Neural cell (in vitro differentiated cells): ENCODE measurements at regions not wholly inside any gene's neighbourhood (a gene's known extent, or its start where the extent isn't known, plus 50 kb on each side); places are given as distances from the start of the nearest gene placed in this dataset.

Experiments used
- H2AFZ ChIP-seq: fragments of 200-600, 300-800 bp; sonication (generic), shearing (Covaris generic); 2 replicates; pipeline ENCODE4 v1.6.0; 2014; ENCODE audit warnings: low read depth, mild to moderate bottlenecking, antibody characterized with exemption, low read length, moderate library complexity
- H3F3A ChIP-seq: fragments of 200-600 bp; shearing (Covaris generic); 2 replicates; pipeline ENCODE4 v1.6.1; 2016; ENCODE audit warnings: mild to moderate bottlenecking, moderate library complexity, mixed read lengths, antibody characterized with exemption, low read length; ENCODE audit not compliant: insufficient read depth, poor library complexity, severe bottlenecking
- H3K27ac ChIP-seq: fragments of 200-600, 300-800 bp; sonication (generic), shearing (Covaris generic); 2 replicates; pipeline ENCODE4 v1.5.1; 2014; ENCODE audit warnings: mild to moderate bottlenecking, low read length, moderate library complexity
- H3K27me3 ChIP-seq: fragments of 300-800, 200-600 bp; sonication (generic), shearing (Covaris generic); 2 replicates; pipeline ENCODE4 v1.6.0; 2014; ENCODE audit warnings: mild to moderate bottlenecking, low read depth, low read length, moderate library complexity; ENCODE audit not compliant: insufficient read depth
- H3K36me3 ChIP-seq: fragments of 300-800, 200-600 bp; sonication (generic), shearing (Covaris generic); 2 replicates; pipeline ENCODE4 v1.5.1; 2014; ENCODE audit warnings: mild to moderate bottlenecking, antibody characterized with exemption, low read length, moderate library complexity; ENCODE audit not compliant: insufficient read depth
- H3K4me2 ChIP-seq: fragments of 300-800, 200-600 bp; sonication (generic), shearing (Covaris generic); 2 replicates; pipeline ENCODE4 v1.6.0; 2014; ENCODE audit warnings: mild to moderate bottlenecking, low read length
- H3K4me3 ChIP-seq: fragments of 300-800, 200-600 bp; sonication (generic), shearing (Covaris generic); 2 replicates; pipeline ENCODE4 v1.5.1; 2014; ENCODE audit warnings: mild to moderate bottlenecking, low read length, moderate library complexity
- H3K79me2 ChIP-seq: fragments of 200-600 bp; shearing (Covaris generic); replicated peaks from 2 replicates; pipeline ENCODE4 v1.6.0; 2014; ENCODE audit warnings: mild to moderate bottlenecking, low read length, moderate library complexity; ENCODE audit not compliant: insufficient read depth
- H3K9ac ChIP-seq: fragments of 300-800, 200-600 bp; sonication (generic), shearing (Covaris generic); 2 replicates; pipeline ENCODE4 v1.6.1; 2016; ENCODE audit warnings: mild to moderate bottlenecking, low read length, mixed read lengths
- H3K9me2 ChIP-seq: fragments of 200-600 bp; shearing (Covaris generic); 2 replicates; pipeline ENCODE4 v1.6.1; 2016; ENCODE audit warnings: mild to moderate bottlenecking, low read length, mixed read lengths; ENCODE audit not compliant: insufficient read depth
- H3K9me3 ChIP-seq: fragments of 200-600, 300-800 bp; sonication (generic), shearing (Covaris generic); 2 replicates; pipeline ENCODE4 v1.6.1; 2016; ENCODE audit warnings: mild to moderate bottlenecking, mixed run types, low read length, moderate library complexity, mixed read lengths
- H4K20me1 ChIP-seq: fragments of 200-600 bp; shearing (Covaris generic); 2 replicates; pipeline ENCODE4 v1.6.1; 2016; ENCODE audit warnings: mild to moderate bottlenecking, mixed run types; ENCODE audit not compliant: insufficient read depth
- CTCF ChIP-seq: fragments of 450-650 bp; IDR thresholded peaks from 2 replicates; pipeline ENCODE4 v1.5.1; 2014; ENCODE audit warnings: antibody characterized with exemption, mild to moderate bottlenecking, moderate library complexity; ENCODE audit not compliant: poor library complexity, severe bottlenecking
- EP300 ChIP-seq: fragments of 450-650 bp; conservative IDR thresholded peaks from 2 replicates; pipeline ENCODE4 v1.6.1; 2014; ENCODE audit warnings: antibody characterized with exemption, mild to moderate bottlenecking, moderate library complexity; ENCODE audit not compliant: poor library complexity, severe bottlenecking
- EZH2 ChIP-seq: fragments of 200-600, 300-800 bp; shearing (Covaris generic), sonication (generic); IDR thresholded peaks from 2 replicates; pipeline ENCODE4 v1.6.1; 2014; ENCODE audit warnings: antibody characterized with exemption, low read length, borderline replicate concordance, mild to moderate bottlenecking; ENCODE audit not compliant: insufficient read depth, poor library complexity, severe bottlenecking
- MXI1 ChIP-seq: fragments of 450-650 bp; conservative IDR thresholded peaks from 2 replicates; pipeline ENCODE4 v1.6.1; 2014; ENCODE audit warnings: antibody characterized with exemption, mild to moderate bottlenecking; ENCODE audit not compliant: poor library complexity, severe bottlenecking
- POLR2AphosphoS5 ChIP-seq: IDR thresholded peaks from 2 replicates; pipeline ENCODE4 v1.6.1; 2012
- RAD21 ChIP-seq: fragments of 450-650 bp; conservative IDR thresholded peaks from 2 replicates; pipeline ENCODE4 v1.6.1; 2014; ENCODE audit warnings: antibody characterized with exemption, mild to moderate bottlenecking, moderate library complexity
- REST ChIP-seq: IDR thresholded peaks from 2 replicates; pipeline ENCODE4 v1.6.1; 2012; ENCODE audit warnings: borderline replicate concordance
- SMC3 ChIP-seq: fragments of 450-650 bp; conservative IDR thresholded peaks from 2 replicates; pipeline ENCODE4 v1.6.1; 2014; ENCODE audit warnings: antibody characterized with exemption, mild to moderate bottlenecking, moderate library complexity; ENCODE audit not compliant: poor library complexity
- TAF1 ChIP-seq: IDR thresholded peaks from 2 replicates; pipeline ENCODE4 v1.6.1; 2012; ENCODE audit warnings: low read depth

GRCh38 chr6:134848076-134848475 is 101.8 kb downstream of the ALDH8A1 start:
- no peaks in the 10 kb centered on the region for H3K27me3 ChIP-seq
- no peak overlapping the region for H3K4me3 ChIP-seq
- TF ChIP-seq RAD21 = no peak
- TF ChIP-seq POLR2AphosphoS5 = no peak
- TF ChIP-seq REST = no peak
- no peak for TF ChIP-seq EZH2
- TF ChIP-seq SMC3 = no peak
- TF ChIP-seq MXI1 = no peak
- TF ChIP-seq TAF1 = no peak
- TF ChIP-seq EP300 = no peak
- TF ChIP-seq CTCF = no peak
- no peak overlapping the region for H3K27ac ChIP-seq
- no peaks in the 10 kb centered on the region for H4K20me1 ChIP-seq
- H3K9ac ChIP-seq = no peak overlapping the region
- H3K79me2 ChIP-seq = no peaks in the 10 kb centered on the region
- H2AFZ ChIP-seq = no peak overlapping the region
- H3K4me2 ChIP-seq = no peak overlapping the region
- no peaks in the 10 kb centered on the region for H3K36me3 ChIP-seq
- no peaks in the 10 kb centered on the region for H3F3A ChIP-seq
- no peaks in the 10 kb centered on the region for H3K9me2 ChIP-seq
- no peaks in the 10 kb centered on the region for H3K9me3 ChIP-seq

GRCh38 chr6:134846865-134847264 is 103.0 kb downstream of the ALDH8A1 start:
- H3K79me2 ChIP-seq = no peaks in the 10 kb centered on the region
- no peak overlapping the region for H3K9ac ChIP-seq
- H3K36me3 ChIP-seq = no peaks in the 10 kb centered on the region
- no peaks in the 10 kb centered on the region for H3K27me3 ChIP-seq
- H3K27ac ChIP-seq = no peak overlapping the region
- H2AFZ ChIP-seq = no peak overlapping the region
- H3K9me3 ChIP-seq = no peaks in the 10 kb centered on the region
- H3K9me2 ChIP-seq = no peaks in the 10 kb centered on the region
- H3K4me3 ChIP-seq = no peak overlapping the region
- no peaks in the 10 kb centered on the region for H4K20me1 ChIP-seq
- TF ChIP-seq RAD21 = no peak
- TF ChIP-seq TAF1 = no peak
- no peak for TF ChIP-seq SMC3
- no peak for TF ChIP-seq POLR2AphosphoS5
- TF ChIP-seq EZH2 = no peak
- TF ChIP-seq CTCF = no peak
- TF ChIP-seq REST = no peak
- TF ChIP-seq MXI1 = no peak
- TF ChIP-seq EP300 = no peak
- H3K4me2 ChIP-seq = no peak overlapping the region
- no peaks in the 10 kb centered on the region for H3F3A ChIP-seq
